ENCODE measurements at regions not wholly inside any gene's neighbourhood (a gene's known extent, or its start where the extent isn't known, plus 50 kb on each side); places are given as distances from the start of the nearest gene placed in this dataset.

GRCh38 chr2:43114210-43114609 is 112.2 kb downstream of the ZFP36L2 start:
- no peak for ATAC-seq (replicated peaks)
- Mint-ChIP-seq H3K36me3 (ENCODE audit: low read depth) (no peaks in the 10 kb centered on the region), H3K27me3 (no peaks in the 10 kb centered on the region), H3K9me3 (peaks cover 4% of the 10 kb centered on the region), H3K27ac (no peak overlapping the region), H3K4me3 (no peak overlapping the region), H3K4me1 (peaks cover 5% of the 10 kb centered on the region)

- no peak overlapping the region for H3K27ac Mint-ChIP-seq
- H3K4me1 Mint-ChIP-seq: peaks cover 11% of the 10 kb centered on the region
- no peaks in the 10 kb centered on the region for H3K36me3 Mint-ChIP-seq (ENCODE audit: low read depth)
- no peak for ATAC-seq (replicated peaks)
- no peaks in the 10 kb centered on the region for H3K27me3 Mint-ChIP-seq
- no peaks in the 10 kb centered on the region for H3K9me3 Mint-ChIP-seq
- H3K4me3 Mint-ChIP-seq: no peak overlapping the region
Measured at GRCh38 chr2:43111788-43112554, 114.4 kb downstream of the ZFP36L2 start.

GRCh38 chr2:43110442-43110871 is 115.9 kb downstream of the ZFP36L2 start:
- Mint-ChIP-seq H3K4me1 (peaks cover 11% of the 10 kb centered on the region), H3K27ac (no peak overlapping the region), H3K27me3 (no peaks in the 10 kb centered on the region), H3K4me3 (no peak overlapping the region), H3K9me3 (no peaks in the 10 kb centered on the region), H3K36me3 (ENCODE audit: low read depth) (no peaks in the 10 kb centered on the region)
- no peak for ATAC-seq (replicated peaks)

- H3K36me3 Mint-ChIP-seq (ENCODE audit: low read depth): no peaks in the 10 kb centered on the region
- H3K4me1 Mint-ChIP-seq: peaks cover 6% of the 10 kb centered on the region
- no peak for ATAC-seq (replicated peaks)
- H3K4me3 Mint-ChIP-seq: no peak overlapping the region
- H3K9me3 Mint-ChIP-seq: no peaks in the 10 kb centered on the region
- no peak overlapping the region for H3K27ac Mint-ChIP-seq
- H3K27me3 Mint-ChIP-seq: no peaks in the 10 kb centered on the region
Measured at GRCh38 chr2:43109261-43109743, 117.1 kb downstream of the ZFP36L2 start.

GRCh38 chr2:43107679-43108078 is 118.7 kb downstream of the ZFP36L2 start:
- no peaks in the 10 kb centered on the region for H3K27me3 Mint-ChIP-seq
- no peak overlapping the region for H3K27ac Mint-ChIP-seq
- ATAC-seq (replicated peaks): no peak
- no peaks in the 10 kb centered on the region for H3K36me3 Mint-ChIP-seq (ENCODE audit: low read depth)
- no peaks in the 10 kb centered on the region for H3K9me3 Mint-ChIP-seq
- H3K4me3 Mint-ChIP-seq: no peak overlapping the region
- peaks cover 6% of the 10 kb centered on the region for H3K4me1 Mint-ChIP-seq

- H3K27ac Mint-ChIP-seq: no peak overlapping the region
- ATAC-seq (replicated peaks): no peak
- peaks cover 6% of the 10 kb centered on the region for H3K4me1 Mint-ChIP-seq
- no peaks in the 10 kb centered on the region for H3K36me3 Mint-ChIP-seq (ENCODE audit: low read depth)
- H3K27me3 Mint-ChIP-seq: no peaks in the 10 kb centered on the region
- H3K9me3 Mint-ChIP-seq: no peaks in the 10 kb centered on the region
- H3K4me3 Mint-ChIP-seq: no peak overlapping the region
Measured at GRCh38 chr2:43106559-43107527, 119.6 kb downstream of the ZFP36L2 start.

GRCh38 chr2:43105586-43106558 is 120.5 kb downstream of the ZFP36L2 start:
- H3K27me3 Mint-ChIP-seq: no peaks in the 10 kb centered on the region
- H3K4me3 Mint-ChIP-seq: no peak overlapping the region
- H3K27ac Mint-ChIP-seq: no peak overlapping the region
- H3K9me3 Mint-ChIP-seq: no peaks in the 10 kb centered on the region
- peaks cover 6% of the 10 kb centered on the region for H3K4me1 Mint-ChIP-seq
- H3K36me3 Mint-ChIP-seq (ENCODE audit: low read depth): no peaks in the 10 kb centered on the region
- no peak for ATAC-seq (replicated peaks)

GRCh38 chr2:43104763-43105162 is 121.6 kb downstream of the ZFP36L2 start:
- Mint-ChIP-seq H3K36me3 (ENCODE audit: low read depth) (no peaks in the 10 kb centered on the region), H3K27ac (no peak overlapping the region), H3K4me3 (no peak overlapping the region), H3K27me3 (no peaks in the 10 kb centered on the region), H3K4me1 (peaks cover 6% of the 10 kb centered on the region), H3K9me3 (no peaks in the 10 kb centered on the region)
- no peak for ATAC-seq (replicated peaks)

- Mint-ChIP-seq H3K4me1 (peaks cover 6% of the 10 kb centered on the region), H3K36me3 (ENCODE audit: low read depth) (no peaks in the 10 kb centered on the region), H3K27me3 (no peaks in the 10 kb centered on the region), H3K9me3 (no peaks in the 10 kb centered on the region), H3K4me3 (no peak overlapping the region), H3K27ac (no peak overlapping the region)
- ATAC-seq (replicated peaks): no peak
Measured at GRCh38 chr2:43104106-43104505, 122.3 kb downstream of the ZFP36L2 start.

GRCh38 chr2:43103093-43103404 is 123.4 kb downstream of the ZFP36L2 start:
- no peak for ATAC-seq (replicated peaks)
- Mint-ChIP-seq H3K4me1 (peaks cover under 1% of the 10 kb centered on the region), H3K27ac (no peak overlapping the region), H3K36me3 (ENCODE audit: low read depth) (no peaks in the 10 kb centered on the region), H3K27me3 (no peaks in the 10 kb centered on the region), H3K9me3 (no peaks in the 10 kb centered on the region), H3K4me3 (no peak overlapping the region)

GRCh38 chr2:43102366-43103092 is 123.9 kb downstream of the ZFP36L2 start:
- ATAC-seq (replicated peaks): no peak
- H3K4me1 Mint-ChIP-seq: no peaks in the 10 kb centered on the region
- no peaks in the 10 kb centered on the region for H3K27me3 Mint-ChIP-seq
- no peaks in the 10 kb centered on the region for H3K9me3 Mint-ChIP-seq
- H3K27ac Mint-ChIP-seq: no peak overlapping the region
- H3K36me3 Mint-ChIP-seq (ENCODE audit: low read depth): no peaks in the 10 kb centered on the region
- H3K4me3 Mint-ChIP-seq: no peak overlapping the region

GRCh38 chr2:43101751-43102150 is 124.7 kb downstream of the ZFP36L2 start:
- no peaks in the 10 kb centered on the region for H3K9me3 Mint-ChIP-seq
- no peak for ATAC-seq (replicated peaks)

GRCh38 chr2:43100883-43101662 is 125.3 kb downstream of the ZFP36L2 start:
- H3K27me3 Mint-ChIP-seq: no peaks in the 10 kb centered on the region
- ATAC-seq (replicated peaks): no peak
- no peaks in the 10 kb centered on the region for H3K36me3 Mint-ChIP-seq (ENCODE audit: low read depth)
- H3K4me1 Mint-ChIP-seq: no peaks in the 10 kb centered on the region
- no peaks in the 10 kb centered on the region for H3K9me3 Mint-ChIP-seq
- no peak overlapping the region for H3K27ac Mint-ChIP-seq
- no peak overlapping the region for H3K4me3 Mint-ChIP-seq

More at GRCh38 chr2:43101751-43102150, 124.7 kb downstream of the ZFP36L2 start:
- Mint-ChIP-seq H3K27ac (no peak overlapping the region), H3K27me3 (no peaks in the 10 kb centered on the region), H3K4me1 (no peaks in the 10 kb centered on the region), H3K36me3 (ENCODE audit: low read depth) (no peaks in the 10 kb centered on the region), H3K4me3 (no peak overlapping the region)

Data from activated T-helper 17 cell treated with anti-CD3 and anti-CD28 coated beads, Interleukin-2, amount 50 U/mL, for 72 hours (primary cell).